SW 1271 (cell line): ENCODE measurements at regions not wholly inside any gene's neighbourhood (a gene's known extent, or its start where the extent isn't known, plus 50 kb on each side); places are given as distances from the start of the nearest gene placed in this dataset.
"Not testable (repeated sequence)": the region's sequence is repeated elsewhere in the genome, so short reads cannot be mapped to it uniquely, and the experiment has no call there.

Experiments
- DNase-seq, 2 experiments: peaks; one replicate each; lab custom pipeline; 2025; lab: John Stamatoyannopoulos, UW

DNA sequence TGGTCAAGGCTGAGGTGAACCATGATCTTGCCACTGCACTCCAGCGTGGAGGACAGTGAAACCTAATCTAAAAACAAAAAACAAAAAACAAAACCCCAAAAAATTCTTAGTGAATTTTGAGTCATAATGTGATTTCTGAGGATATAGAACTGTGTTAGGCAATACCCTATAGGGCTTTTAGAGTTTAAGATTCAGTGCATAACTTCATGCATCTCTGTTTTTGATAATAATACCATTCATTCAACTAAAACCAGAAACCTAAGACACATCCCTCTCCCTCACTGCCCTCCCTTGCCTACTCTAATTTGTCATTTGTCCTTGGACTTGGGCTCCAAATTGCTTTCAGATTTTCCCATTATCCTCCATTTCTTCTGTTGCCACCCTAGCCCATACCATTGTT is 405.7 kb upstream of the EDIL3 start:
- DNase-seq: no peak

DNA sequence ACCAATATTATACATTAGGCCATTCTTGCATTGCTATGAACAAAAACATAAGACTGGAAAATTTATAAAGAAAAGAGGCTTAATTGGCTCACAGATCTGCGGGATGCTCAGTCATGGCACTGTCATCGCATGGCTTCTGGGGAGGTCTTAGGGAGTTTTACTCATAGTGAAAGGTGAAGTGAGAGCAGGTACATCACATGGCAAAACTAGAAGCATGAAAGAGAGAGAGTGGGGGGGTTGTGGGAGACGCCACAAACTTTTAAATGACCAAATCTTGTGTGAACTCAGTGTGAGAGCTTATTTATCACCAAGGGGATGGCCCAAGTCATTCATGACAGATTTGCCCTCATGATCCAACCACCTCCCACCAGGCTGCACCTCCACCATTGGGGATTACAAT is 398.3 kb upstream of the EDIL3 start:
- DNase-seq: no peak

DNA sequence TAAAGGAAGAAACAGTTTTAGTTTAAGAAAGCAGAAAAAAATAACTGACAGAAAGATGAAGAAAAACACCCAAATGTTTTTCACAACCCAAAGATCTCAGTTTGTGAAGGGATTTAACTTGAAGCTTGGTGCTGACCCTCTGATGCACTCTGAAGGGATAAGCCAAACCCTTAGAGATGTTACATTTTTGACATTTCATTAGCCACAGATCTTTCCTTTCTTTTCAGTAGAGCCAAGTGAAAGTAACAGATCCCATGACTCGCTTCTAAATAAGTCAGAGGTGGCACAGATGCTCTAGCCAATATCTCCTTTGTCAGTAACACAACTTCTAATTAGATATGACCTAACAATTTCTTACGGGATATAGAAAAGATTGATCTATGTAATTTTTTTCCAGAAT is 394.5 kb upstream of the EDIL3 start:
- no peak for DNase-seq

DNA sequence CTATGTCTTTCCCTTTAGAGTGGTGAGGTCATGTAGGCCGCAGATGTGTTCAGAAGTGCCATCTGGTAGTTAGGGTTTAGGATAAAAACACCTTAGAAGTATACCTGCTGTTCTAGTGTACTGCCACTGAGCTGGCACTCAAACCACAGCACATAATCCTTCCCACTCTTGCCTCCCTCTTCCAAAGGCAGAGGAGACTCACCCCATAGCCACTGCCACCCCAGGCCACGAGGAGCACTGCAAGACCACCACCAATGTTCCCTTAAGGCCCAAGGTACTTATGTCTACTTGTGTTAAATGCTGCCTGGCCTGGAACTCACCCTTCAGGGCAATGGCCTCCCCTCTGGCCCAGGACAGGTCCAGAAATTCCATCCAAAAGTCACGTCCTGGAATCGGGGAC is 379.5 kb upstream of the EDIL3 start:
- no peak for DNase-seq

DNA sequence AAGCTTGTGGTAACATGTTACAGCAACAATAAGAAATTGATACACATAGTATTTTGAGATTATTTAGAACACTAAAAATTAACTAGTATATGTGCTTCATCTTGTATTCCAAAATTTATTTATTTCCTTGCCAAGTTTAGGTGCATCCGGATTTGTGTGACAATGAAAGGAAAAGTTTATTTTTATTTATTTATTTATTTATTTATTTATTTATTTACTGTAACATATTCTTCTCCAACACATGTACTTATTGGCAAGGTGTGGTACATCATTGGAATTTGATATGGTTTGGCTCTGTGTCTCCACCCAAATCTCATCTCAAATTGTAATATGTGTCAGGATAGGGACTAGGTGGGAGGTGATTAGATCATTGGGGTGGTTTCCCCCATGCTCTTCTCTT is 373.3 kb upstream of the EDIL3 start:
- no peak for DNase-seq

DNA sequence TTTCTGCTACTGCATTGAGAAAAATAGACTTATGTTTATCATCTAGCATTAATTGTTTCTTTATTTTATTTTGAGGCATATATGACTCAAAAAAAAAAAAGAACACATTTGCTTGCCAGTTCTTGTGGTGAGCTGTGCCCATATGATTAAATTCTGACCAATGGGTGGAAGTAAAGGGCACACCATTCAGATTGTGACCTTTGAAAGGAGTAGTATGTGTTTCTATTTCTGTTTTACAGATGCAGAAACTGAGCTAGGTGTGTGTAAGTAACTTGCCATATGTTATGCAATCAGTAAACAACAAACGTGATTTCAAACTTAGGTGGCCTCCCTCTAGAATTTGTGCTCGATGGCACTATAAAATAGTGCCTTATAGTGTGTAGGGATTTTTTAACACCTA is 368.1 kb upstream of the EDIL3 start:
- DNase-seq: no peak

DNA sequence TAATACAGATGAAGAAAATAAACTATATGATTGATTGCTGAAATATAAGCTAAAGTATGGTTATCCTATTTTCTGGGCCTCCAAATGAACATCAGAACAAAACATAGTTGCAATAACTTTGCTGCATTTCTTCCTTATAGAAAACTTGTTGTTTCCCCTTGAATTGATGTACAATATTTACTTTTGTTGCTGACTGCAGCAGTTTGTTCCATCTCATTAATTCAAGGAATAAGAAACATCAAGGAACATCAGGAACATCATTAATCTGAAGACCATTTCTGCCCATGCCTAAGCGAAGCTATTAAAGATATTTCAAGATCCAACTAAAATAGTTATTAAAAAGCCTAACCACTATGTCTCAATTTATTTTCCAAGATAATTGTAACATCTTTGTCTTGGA is 363.6 kb upstream of the EDIL3 start:
- no peak for DNase-seq

DNA sequence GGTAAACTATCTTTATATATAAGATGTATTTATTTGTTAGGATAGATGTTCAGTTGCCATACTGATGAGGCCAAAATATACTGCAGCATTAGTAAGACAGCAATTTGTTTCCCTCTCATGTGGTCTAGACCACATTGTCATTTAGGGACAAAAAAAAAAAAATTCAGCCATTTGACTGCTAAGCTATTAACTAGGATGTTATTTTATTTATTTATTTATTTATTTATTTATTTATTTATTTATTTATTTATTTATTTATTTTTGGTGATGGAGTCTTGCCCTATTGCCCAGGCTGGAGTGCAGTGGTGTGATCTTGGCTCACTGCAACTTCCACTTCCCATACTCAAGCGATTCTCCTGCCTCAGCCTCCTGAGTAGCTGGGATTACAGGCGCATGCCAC is 361.6 kb upstream of the EDIL3 start:
- not testable (repeated sequence) for DNase-seq

DNA sequence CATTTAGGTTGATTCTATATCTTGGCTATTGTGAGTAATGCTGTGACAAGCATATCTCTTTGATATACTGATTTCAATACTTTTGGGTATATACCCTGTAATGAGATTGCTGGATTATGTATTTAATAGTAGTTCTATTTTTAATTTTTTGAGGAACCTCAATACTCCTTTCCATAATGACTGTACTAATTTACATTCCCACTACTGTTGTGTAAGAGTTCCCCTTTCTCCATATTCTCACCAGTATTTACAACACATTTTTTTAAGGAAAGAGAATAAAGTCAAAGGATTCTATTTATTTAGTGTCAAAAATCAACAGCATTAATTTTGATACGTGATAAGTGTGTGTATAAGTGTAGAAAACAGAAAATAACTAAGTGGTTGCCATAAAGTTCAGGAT is 356.4 kb upstream of the EDIL3 start:
- no peak for DNase-seq

DNA sequence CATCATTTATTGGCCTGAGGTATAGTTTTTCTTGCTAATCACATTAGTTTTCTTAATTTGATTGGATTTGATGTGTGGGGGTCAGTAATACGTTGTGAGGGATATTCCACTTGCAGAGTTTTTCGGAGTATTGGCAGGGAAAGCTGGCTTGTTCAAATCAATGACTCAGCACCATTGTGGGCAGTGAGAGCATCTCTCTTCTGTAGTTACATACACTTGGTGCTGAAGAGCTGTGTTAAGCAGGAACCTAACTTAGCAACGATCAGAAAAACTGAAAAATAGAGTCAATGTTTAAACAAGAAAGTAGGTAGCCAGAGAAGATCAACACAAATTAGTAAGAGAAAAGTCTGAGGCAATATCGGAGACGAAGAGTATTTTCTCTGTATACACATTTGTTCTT is 344.6 kb upstream of the EDIL3 start:
- DNase-seq: no peak

DNA sequence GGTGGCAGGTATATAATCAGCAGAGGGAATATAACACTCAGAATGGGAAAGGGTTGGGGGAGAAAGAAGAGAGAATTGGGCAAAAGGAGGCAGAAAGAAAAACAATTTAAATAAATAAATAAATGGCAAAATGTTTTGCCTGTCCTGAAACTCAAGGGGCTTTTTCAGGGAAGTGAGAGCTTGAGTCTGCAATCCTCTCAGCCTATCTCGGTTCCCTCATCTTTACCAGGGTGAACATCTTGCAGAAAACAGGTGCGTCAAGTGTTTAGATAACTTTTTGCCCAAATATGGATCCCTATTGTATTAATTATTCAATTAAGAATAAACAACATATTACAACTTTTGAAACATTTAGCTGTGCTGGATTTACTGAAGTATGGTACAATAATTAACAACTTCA is 343.0 kb upstream of the EDIL3 start:
- DNase-seq: no peak

DNA sequence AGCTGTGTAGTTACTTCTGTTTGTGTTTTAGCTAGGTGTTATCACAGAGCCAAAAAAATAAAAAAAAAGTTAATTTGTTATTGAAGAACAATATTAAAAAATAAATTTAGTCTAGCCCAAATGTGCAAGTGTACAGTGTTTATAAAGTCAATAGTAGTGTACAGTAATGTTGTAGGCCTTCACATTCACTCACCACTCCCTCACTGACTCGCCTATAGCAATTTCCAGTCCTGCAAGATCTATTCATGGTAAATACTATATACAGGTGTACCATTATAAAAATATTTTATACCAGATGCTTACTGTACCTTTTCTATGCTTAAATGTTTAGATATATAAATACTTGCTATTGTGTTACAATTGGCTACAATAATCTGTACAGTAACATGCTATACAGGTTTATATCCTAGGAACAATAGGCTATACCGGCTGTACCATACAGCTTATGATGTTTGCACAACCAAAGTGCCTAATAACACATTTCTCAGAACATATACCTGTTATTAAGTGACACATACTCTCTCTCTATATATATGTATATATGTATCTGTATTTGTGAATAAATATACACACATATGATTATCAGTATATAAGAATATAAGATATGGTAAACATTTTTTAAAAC is 341.4 kb upstream of the EDIL3 start:
- no peak for DNase-seq

DNA sequence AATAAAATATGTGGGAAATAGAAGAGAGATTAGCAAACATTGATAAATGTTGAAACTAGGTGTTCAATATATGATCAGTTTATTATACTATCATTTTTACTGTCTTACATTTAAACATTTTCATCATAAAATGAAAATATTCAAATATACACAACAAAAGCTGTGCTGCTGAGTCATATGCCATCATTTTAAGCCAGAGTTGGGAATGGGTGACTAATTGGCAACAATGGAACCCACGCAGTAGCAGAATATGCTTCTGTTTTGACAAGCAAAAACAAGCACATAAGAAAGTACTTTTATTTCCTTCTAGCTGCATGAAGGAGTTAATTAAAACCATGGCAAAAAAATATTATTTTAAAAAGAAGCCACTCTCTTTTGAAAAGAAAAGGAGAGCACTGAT is 340.0 kb upstream of the EDIL3 start:
- DNase-seq: no peak

DNA sequence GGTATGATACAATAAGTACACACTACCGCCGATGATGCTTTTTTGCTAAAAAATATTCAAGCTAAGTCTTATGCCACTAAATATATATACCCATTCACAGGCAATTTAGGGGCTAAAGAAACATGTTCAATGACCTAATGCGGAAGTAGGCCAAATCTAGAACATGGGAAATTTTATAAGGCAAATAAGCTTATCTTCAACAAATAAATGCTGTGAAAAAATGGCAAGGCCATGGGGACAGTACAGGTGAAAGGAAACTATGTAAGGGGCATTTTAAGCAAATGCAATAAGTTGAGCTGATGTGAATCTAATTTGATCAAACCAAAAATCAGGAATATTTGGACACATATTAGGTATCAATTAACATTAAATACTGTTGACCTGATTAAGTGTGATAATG is 339.5 kb upstream of the EDIL3 start:
- DNase-seq: no peak

DNA sequence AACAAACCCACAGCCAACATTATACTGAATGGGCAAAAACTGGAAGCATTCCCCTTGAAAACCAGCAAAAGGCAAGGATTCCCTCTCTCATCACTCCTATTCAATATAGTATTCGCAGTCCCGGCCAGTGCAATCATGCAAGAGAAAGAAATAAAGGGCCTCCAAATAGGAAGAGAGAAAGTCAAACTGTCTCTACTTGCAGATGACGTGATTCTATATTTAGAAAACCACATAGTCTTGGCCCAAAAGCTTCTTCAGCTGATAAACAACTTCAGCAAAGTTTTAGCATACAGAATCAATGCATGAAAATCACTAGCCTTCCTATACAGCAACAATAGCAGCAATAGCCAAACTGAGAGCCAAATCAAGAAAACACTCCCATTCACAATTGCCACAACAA is 333.7 kb upstream of the EDIL3 start:
- no peak for DNase-seq

DNA sequence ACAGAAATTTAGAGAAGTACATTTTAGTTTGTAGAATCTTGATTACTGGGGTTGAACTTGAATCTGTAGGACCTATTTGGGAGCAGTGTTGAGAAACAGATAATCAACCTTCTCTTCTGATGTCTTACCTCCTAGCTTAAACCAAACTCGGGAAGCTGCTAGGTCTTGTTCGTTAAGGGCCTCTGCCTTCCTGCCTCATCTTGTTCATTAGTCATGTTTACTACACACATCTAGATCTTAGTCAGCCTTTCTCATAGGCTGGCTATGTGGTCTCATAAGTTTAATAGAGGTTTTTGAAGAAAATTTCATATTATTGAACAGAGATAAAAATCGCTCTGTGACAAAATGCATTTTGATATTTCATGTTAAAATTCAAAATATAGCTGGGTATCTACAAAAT is 331.0 kb upstream of the EDIL3 start:
- no peak for DNase-seq

DNA sequence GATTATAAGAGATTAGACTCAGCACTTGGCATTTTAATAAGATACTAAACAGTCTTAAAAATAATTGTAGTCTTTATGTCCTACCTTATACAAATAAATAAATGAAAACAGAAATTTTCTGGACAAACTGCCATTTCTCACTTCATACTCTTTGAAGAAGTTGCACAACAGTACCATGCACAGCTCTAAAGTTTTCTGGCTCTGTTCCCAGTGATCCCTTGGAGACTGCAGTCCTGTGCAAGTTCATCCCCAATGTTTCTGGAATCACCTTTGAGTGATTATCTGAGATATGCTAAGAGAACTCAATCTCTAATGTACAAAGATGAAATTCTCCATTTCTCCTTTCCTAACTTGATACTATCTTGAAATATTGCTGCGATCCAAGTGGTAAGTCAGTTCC is 330.4 kb upstream of the EDIL3 start:
- DNase-seq: no peak

DNA sequence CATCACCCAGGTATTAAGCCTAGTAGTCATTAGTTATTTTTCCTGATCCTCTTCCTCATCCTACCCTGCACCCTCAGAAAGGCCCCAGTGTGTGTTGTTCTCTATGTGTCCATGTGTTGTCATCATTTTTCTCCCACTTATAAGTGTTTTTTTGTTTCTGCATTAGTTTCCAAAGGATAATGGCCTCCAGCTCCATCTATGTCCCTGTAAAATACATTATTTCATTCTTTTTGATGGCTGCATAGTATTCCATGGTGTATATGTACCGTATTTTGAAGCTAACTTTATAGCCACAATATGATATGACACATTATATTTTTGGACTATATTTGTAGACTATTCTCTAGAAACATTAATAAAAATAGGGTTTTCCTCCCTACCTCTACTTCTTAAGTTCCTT is 324.4 kb upstream of the EDIL3 start:
- no peak for DNase-seq

DNA sequence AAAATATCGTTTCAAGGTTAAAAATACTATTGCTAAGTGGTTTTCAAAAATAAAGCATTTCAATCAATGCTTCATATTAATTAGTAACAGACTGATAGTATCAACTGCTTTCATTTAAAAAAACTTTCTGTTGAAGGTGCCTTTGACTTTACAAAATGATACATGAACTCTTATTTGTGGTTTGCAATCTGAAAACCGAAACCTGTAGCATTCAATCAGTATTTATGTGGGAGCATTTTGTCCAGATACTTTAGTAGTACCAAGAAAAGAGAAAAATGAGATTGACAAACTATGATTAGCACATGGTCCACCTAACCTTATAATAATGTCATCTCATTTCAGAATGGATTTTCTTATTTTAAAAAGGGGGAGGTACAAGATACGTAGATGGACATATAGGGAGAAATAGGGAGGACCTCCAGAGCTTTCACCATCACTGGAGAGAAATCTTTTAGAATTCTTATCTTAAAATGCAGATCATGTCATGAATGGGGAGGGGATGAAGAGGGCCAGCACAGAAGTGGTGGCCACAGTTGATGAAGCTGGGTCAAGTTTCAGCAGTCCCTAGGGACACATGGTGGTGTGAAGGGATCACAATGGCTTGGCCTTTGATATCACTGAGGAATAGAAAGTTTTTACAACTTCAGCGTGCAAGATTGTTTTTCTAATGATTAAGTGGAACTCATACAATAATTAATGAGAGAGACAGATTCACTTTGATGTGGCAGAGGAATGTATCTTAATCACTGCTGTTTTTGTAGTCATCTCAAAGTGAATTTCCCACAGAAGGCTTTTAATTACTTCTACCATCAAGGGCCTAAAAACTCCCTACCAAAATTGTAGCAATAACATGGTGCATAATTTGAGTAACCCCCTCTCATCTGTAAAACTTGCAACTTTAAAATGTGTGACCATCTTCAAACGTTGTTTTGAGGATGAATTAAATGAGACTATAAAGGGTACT is 322.3 kb upstream of the EDIL3 start:
- DNase-seq: no peak

DNA sequence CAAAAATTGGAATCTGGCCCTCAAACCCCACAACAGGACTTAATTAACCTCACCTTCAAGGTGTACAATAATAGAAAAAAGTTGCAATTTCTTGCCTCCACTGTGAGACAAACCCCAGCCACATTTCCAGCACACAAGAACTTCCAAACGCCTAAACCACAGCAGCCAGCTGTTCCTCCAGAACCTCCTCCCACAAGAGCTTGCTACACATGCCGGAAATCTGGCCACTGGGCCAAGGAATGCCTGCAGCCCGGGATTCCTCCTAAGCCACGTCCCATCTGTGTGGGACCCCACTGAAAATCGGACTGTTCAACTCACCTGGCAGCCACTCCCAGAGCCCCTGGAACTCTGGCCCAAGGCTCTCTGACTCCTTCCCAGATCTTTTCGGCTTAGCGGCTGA is 315.9 kb upstream of the EDIL3 start:
- DNase-seq: not testable (repeated sequence)

DNA sequence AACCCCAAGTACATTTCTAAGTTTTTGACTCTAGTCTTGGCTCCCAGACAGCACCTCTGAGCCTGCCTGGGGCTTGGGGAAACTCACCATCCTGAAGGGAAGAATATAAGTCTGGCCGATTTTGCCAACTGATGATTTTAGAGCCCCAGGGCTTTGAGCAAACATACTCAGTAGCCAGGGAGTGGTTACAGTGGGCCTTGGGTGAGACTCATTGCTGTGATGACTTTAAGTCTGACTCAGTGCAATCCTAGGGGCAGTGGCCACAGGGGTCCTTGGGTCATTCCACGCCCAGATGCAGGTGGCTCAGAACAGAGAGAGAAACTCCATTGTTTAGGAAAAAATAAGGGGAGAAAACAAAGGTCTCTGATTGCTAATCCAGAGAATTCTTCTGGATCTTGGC is 312.0 kb upstream of the EDIL3 start:
- DNase-seq: peak in 1 of 2 experiments; percentile 6

DNA sequence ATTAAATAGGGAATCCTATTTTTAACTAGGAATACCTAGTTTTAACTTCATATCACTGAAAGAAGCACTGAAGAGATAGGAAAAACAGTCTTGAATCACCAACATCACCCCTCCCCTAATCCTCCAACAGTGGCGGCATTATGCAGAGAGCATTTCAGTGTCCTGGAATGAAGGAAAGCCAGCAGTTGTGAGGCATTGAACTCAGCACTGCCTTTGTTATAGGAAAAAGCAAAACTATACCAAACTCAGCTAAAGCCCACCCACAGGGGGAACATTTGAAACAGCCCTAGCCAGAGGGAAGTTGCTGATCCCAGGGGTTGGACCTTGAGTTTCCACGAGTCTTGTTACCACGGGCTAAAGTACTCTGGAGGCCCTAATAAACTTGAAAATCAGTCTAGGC is 310.6 kb upstream of the EDIL3 start:
- no peak for DNase-seq

DNA sequence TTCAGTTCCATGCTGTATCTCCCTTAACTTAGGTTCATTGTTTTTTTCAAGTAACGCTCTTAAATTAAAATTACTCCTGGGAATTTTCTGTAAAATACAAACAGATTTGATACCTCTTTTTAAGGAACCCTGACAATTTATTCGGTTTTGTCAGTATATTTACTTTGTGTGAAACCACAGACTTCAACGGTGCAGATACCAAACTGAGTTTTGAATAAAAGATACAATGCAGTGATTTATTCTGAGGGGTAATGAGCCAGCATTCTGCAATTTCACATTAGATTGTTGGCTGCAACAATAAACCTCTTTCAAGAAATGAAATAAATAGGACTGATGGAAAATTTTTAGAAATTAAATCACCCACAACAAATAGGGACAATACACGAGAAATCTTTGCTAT is 308.6 kb upstream of the EDIL3 start:
- DNase-seq: no peak

DNA sequence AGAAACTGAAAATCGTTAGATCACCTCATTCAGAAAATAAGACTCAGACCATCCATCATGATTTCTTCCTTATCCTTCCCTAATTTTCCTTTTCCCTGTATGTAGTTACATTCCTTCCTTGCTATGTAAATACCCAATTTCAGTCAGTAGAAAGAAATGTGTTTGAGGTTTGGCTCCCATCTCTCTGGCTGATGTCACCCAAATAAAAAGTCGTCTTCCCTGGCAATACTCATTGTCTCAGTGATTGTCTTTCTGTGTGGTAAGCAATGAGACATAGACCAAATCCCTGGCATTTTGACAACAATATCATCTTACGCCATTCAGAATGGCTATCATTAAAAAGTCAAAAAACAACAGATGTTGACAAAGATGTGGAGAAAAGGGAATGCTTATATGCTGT is 303.9 kb upstream of the EDIL3 start:
- DNase-seq: peak in 1 of 2 experiments; percentile 53
